HuH-7.5 (cell line): ENCODE measurements at regions not wholly inside any gene's neighbourhood (a gene's known extent, or its start where the extent isn't known, plus 50 kb on each side); places are given as distances from the start of the nearest gene placed in this dataset.
"Not testable (repeated sequence)": the region's sequence is repeated elsewhere in the genome, so short reads cannot be mapped to it uniquely, and the experiment has no call there.

ENCODE experiments used
- DNase-seq: peaks from one replicate; pipeline ENCODE4 v3.0.0; 2011; ENCODE audit warnings: low spot score

DNA sequence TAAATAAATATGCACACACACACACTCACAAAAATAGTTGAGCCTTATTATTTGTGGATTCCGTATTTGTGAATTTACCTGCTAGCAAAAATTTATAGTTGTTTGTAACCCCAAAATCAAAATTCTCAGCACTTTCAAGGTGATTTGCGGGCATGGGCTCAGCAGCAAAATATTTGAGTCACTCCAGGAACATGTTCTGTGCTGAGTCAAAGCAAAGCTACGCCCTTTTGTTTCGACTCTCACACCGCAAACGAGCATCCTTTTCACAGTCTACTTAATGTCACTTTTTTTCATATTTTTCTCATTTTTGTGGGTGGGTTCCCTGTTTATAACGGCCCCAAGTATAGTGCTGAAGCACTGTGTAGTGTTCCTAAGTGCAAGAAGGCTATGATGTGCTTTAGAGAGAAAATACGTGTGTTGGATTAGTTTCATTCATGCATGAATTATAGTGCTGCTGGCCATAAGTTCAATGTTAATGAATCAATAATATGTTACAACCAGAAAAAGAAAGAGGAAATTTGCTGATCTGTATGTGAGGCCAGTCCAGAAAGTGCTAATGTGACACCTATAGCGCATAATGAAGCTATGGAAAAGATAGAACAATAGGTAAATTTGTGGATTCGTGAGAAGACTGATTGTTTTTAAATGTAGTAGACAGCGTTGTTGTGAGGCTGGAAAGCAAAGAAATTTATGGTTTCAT is 723.2 kb upstream of the AGA start:
- DNase-seq: no peak

DNA sequence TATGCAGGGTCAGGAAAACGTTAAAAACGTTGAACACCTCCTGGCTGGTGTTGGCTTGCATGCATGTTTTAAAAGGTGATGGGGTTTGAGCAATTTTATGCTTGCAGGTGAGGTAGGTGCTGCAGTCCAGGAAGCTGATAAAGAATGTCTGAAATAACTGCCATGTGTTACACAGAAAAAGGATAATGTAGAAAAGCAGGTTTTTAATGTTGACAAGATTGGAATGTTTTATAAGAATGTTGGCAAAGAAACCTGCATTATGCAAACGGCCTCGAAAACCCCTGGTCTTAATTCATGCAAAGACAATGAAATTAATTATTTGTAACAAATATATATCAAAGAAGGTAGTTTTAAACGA is 723.7 kb upstream of the AGA start:
- no peak for DNase-seq

- no peak for DNase-seq
Observed at GRCh38 chr4:178173771-178174170, 731.5 kb upstream of the AGA start.

GRCh38 chr4:178174756-178175155 is 732.5 kb upstream of the AGA start:
- DNase-seq: no peak

DNA sequence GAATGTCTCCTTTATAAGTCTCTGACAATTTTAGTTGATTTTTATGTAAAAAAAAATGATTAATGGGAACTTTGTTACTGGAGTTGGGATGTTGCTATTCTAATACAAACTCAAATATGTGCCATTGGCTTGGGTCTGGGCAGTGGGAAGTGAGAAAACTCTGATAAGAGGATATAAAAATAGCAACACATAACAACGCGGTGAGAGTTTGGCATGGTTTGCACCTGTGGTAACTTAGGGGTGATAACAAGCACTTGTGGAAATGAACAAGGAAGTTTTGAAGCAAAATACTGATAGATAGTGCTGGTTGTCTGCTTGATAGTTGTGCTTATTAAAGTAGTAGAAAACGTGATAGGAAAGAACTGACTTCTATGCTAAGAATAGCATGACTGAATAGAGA is 743.3 kb upstream of the AGA start:
- DNase-seq: no peak

DNA sequence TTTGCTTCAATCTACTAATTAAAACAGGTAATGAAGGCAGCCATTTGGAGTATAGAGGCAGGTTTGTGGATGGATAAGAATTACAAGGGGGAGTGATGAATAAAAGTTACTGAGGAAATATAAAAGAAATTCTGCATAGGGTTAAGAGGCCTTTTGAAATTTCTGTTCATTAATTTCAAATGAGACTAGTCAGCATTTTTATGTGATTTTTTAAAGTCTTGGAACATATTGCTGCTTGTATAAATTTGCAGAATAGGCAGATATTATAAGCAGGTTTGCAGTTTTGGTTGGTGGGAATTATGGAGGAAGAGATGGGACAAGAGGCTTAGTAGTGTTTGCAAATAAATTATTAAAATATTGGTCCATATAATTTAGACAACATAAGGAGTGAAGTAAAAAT is 750.4 kb upstream of the AGA start:
- no peak for DNase-seq

DNA sequence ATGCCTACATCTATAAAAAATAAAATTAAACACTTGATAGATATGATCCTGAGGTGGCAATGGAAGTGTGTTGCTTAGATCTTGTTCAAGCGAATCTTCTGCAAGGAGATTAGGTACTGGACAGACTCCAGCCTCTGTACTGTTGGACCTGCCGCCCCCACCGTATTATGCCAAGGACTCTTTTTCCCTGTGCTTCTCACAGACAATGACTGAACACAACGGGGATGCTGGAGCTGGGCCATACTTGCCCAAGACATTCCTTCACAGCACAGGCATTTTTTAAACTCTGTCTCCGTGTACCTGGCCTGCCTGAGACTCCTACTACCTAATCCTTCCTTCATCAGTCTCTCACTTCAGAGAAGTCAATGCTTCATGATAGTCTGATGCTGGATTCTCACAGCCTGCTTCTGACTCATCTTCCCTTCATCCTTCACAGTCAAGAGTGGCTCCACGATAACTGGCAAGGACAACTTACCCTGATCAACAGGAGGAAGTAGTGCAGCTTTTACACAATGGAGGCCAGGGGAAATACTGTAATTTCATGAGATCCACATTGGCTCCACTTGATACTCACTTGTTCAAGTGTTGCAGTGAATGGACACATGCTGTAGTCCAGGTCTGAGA is 754.6 kb upstream of the AGA start:
- DNase-seq: no peak

- no peak for DNase-seq
Observed at GRCh38 chr4:178198691-178199090, 756.5 kb upstream of the AGA start.

GRCh38 chr4:178202422-178202821 is 760.2 kb upstream of the AGA start:
- no peak for DNase-seq

DNA sequence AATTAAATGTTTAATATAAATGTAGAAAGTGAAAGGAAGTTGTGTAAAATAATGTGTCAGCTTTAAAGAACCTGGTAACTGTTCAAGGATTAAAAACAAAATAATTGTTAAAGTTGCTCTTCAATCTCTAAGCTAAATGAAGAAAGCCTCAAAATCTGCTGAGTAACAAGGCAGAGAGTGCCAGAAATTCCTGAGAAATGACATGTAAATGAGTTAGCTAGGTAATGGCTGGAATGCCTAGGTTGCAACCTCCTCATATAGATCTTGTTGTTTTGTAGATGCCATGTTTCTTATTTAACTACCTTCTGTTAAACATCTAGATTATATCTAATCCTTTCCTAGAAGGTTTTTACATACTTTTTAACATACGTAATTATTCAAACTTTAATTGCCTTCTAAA is 763.6 kb upstream of the AGA start:
- DNase-seq: no peak

DNA sequence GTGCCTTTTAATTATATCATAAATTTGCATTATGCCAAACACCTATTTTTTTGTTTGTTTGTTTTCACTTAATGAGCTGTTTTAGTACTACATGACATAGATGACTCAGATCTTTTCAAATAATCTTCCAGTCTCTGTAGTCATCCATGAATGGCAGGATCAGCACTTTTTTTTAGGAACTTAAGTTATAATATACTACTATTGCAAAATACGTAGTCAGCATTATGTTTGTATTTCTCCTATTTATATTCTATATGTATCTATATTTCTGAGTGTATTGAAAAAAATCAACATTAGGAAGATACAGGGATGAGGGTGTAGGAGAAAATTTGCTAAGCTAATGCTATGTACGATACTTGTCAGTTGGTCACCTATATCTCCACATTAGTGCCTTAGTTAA is 773.1 kb upstream of the AGA start:
- no peak for DNase-seq

DNA sequence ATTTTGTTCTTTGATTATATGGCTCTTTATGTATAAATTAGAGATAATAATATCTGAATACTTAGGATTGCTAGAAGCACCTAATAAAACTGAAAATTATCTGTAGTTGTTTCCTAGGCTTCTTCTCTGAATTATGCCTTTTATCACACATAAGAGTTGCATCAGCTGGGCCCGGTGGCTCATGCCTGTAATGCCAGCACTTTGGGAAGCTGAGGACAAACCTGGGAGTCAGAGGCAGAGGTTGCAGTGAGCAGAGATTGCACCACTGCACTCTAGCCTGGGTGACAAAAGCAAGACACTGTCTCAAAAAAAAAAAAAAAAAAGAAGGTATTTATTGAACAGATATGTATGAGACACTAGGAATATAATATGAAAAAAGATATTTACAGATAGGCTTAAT is 773.5 kb upstream of the AGA start:
- DNase-seq: no peak

- not testable (repeated sequence) for DNase-seq
Observed at GRCh38 chr4:178226421-178226820, 784.2 kb upstream of the AGA start.

GRCh38 chr4:178233906-178234305 is 791.7 kb upstream of the AGA start:
- no peak for DNase-seq

GRCh38 chr4:178240891-178241290 is 798.7 kb upstream of the AGA start:
- DNase-seq: no peak

- DNase-seq: no peak
Observed at GRCh38 chr4:178241601-178242118, 799.4 kb upstream of the AGA start.

DNA sequence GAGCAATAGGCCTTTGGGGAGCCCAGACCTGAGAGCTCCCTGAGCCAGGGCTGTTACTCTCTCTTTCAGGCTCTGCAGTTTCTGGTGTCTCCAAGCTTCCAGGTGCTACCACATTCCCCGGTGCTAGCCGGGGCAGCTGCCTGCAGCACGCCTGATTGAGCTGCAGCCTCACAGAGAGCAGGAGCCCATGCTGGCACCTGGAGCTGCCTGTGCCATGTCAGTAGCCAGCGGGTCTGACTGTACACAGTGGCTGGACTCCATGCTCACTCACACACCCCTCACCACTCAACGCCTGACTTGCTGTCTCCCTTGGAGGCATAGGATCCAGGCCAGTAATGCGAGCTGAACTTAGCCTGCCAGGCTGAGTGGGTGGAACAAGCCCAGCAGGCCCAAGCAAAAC is 800.4 kb upstream of the AGA start:
- DNase-seq: no peak

DNA sequence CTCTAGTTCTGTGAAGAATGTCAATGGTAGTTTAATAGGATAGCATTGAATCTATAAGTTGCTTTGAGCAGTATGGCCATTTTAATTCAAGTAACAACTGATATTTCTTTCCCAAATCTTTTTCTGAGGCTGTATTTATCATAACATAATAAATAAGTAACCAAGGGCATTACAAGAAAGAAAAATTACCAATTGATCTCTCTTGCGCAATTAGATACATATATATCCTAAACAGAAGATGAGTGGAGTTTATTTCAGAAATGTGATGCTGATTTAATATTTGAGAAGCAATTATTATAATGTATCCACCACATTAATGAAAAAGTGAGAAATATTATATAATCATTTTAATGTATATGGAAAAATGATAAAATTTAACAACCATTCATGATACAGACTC is 802.5 kb upstream of the AGA start:
- no peak for DNase-seq

- DNase-seq: no peak
Observed at GRCh38 chr4:178255172-178255571, 812.9 kb upstream of the AGA start.

DNA sequence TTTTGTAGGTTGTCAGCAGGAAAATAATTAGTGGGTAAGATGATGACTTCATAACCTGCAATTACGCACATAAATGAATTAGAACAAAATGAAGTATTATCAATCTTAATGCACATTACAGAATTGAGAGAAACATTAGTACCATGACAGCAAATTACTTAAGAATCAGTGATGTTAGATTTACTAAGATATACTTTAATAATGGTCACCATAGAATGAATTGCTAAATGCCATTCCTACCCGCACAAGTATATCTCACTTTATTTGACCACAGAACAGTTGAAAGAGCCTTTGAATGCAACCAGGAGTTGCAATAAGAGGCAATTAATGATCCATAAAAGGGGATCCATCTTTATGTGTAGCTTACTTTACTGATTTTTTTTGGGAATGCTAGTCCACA is 816.4 kb upstream of the AGA start:
- no peak for DNase-seq

- no peak for DNase-seq
Observed at GRCh38 chr4:178259566-178259965, 817.3 kb upstream of the AGA start.

GRCh38 chr4:178264001-178264400 is 821.8 kb upstream of the AGA start:
- no peak for DNase-seq

GRCh38 chr4:178271386-178271785 is 829.1 kb upstream of the AGA start:
- DNase-seq: no peak

DNA sequence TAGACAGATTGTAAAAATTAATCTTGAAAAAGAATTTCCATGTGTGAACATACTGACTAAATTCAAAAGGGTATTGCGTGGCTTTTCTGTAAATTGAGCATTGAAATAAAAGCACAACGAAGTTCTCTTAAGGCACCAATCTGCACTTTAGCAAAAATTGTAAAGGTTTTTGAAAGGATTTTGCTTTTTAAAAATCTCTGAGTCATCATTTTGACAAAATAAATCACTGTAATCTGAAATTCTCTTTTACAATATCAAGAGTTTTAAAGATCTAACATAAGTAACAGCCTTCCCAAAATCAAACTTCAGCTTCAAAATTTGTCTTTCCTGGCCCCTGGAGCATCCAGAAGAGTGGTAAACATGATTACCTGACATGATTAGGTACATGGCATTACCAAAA is 830.9 kb upstream of the AGA start:
- DNase-seq: no peak
